ENCODE measurements at regions not wholly inside any gene's neighbourhood (a gene's known extent, or its start where the extent isn't known, plus 50 kb on each side); places are given as distances from the start of the nearest gene placed in this dataset.

- ChIA-PET POLR2A (no interaction called here), CTCF (interaction anchor here (0.6 kb wide), 1 partner anchor 1156 kb away, joined by 3 read pairs; no protein-coding TSS in a partner anchor)
- no peak for ATAC-seq
These were observed 423.2 kb upstream of the SGCG start for GRCh38 chr13:22757530-22758120.

DNA sequence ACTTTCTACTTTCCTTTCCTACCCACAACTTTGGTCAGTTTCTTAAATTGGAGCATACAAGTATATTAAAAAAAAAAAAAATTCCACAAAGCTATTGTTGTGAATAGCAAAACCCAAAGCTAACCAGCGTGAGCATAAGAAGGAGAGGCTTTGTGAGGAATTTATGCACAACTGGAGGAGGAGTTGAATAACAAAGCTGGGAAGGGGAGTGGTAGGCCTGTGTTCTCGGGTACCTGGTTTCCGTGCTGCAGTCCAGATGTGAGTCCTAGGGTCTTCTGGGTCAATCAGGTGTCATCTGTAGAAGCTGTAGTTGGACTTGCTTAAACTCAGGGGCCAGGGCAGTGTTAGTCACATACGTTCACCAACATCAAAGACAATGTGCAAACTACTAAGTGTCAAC lies 422.5 kb upstream of the SGCG start:
- in situ Hi-C loops (cut with HindIII; ENCODE audit: low pct_unique_long_range_greater_than_20kb, low sequenced_read_pairs), result no loop called here
- H3K27me3 ChIP-seq (ENCODE audit: control insufficient read depth, insufficient read depth, low read length), result no peaks in the 10 kb centered on the region
- ChIA-PET POLR2A (no interaction called here), CTCF (interaction anchor here (0.6 kb wide), 2 partner anchors 317 to 1156 kb away, joined by 3 read pairs; no protein-coding TSS in a partner anchor)
- no peak overlapping the region for H3K27ac ChIP-seq (ENCODE audit: low read length)
- ATAC-seq (no peak), DNase-seq (ENCODE audit: low read depth, low spot score) (no peak)
- H3K4me1 ChIP-seq (ENCODE audit: control insufficient read depth, insufficient read depth, low read length), result no peaks in the 10 kb centered on the region
- no peaks in the 10 kb centered on the region for H3K36me3 ChIP-seq (ENCODE audit: control insufficient read depth, insufficient read depth, low read length)
- intact Hi-C loops (cut with micrococcal nuclease; ENCODE audit: unreplicated experiment), result no loop called here
- H3K9me3 ChIP-seq (ENCODE audit: control insufficient read depth, insufficient read depth, low read depth, low read length), result no peaks in the 10 kb centered on the region
- BruUV-seq (replicated peaks), result no TSS peak
- TF ChIP-seq SIN3A (IDR thresholded peaks at IDR 0.05; ENCODE audit: borderline replicate concordance, insufficient read depth, low read depth, low read length) (no peak), CTCF (IDR thresholded peaks at IDR 0.05) (no peak), REST (IDR thresholded peaks at IDR 0.05; ENCODE audit: insufficient read depth in 1 of 2, low read depth in 2 of 2, low read length in 1 of 2) (no peak), POLR2AphosphoS5 (IDR thresholded peaks at IDR 0.05; ENCODE audit: low read depth, low read length) (no peak), TCF7L2 (IDR thresholded peaks at IDR 0.05; ENCODE audit: low read depth, low read length) (no peak)
- H3K4me3 ChIP-seq (ENCODE audit: low read depth in 2 of 2, low read length in 2 of 2), result no peak overlapping the region

More at GRCh38 chr13:22757530-22758120, 423.2 kb upstream of the SGCG start:
- Histone ChIP-seq H3K27ac (ENCODE audit: low read length) (no peak overlapping the region), H3K36me3 (ENCODE audit: control insufficient read depth, insufficient read depth, low read length) (no peaks in the 10 kb centered on the region), H3K9me3 (ENCODE audit: control insufficient read depth, insufficient read depth, low read depth, low read length) (no peaks in the 10 kb centered on the region), H3K27me3 (ENCODE audit: control insufficient read depth, insufficient read depth, low read length) (no peaks in the 10 kb centered on the region), H3K4me1 (ENCODE audit: control insufficient read depth, insufficient read depth, low read length) (no peaks in the 10 kb centered on the region), H3K4me3 (ENCODE audit: low read depth in 2 of 2, low read length in 2 of 2) (no peak overlapping the region)
- intact Hi-C loops (cut with micrococcal nuclease; ENCODE audit: unreplicated experiment) (loop anchor here (1.0 kb wide), 1 partner anchor 1132 kb away; no protein-coding TSS in a partner anchor), in situ Hi-C loops (cut with HindIII; ENCODE audit: low pct_unique_long_range_greater_than_20kb, low sequenced_read_pairs) (no loop called here)
- BruUV-seq (replicated peaks), result no TSS peak
- no peak for DNase-seq (ENCODE audit: low read depth, low spot score)
- TF ChIP-seq CTCF (IDR thresholded peaks at IDR 0.05), result peak; percentile 22; the same call in 1 of the 2 replicates
- TF ChIP-seq REST (IDR thresholded peaks at IDR 0.05; ENCODE audit: insufficient read depth in 1 of 2, low read depth in 2 of 2, low read length in 1 of 2), result no peak
